Activated naive CD4-positive, alpha-beta T cell treated with anti-CD3 and anti-CD28 coated beads, Interleukin-2, amount 50 U/mL, for 72 hours (primary cell): ENCODE measurements at regions not wholly inside any gene's neighbourhood (a gene's known extent, or its start where the extent isn't known, plus 50 kb on each side); places are given as distances from the start of the nearest gene placed in this dataset.

Source experiments
- ATAC-seq, 2 donors: fragments of 150-1000 bp; cut with Tn5 transposase; 2 replicates each; pipeline ENCODE4 v1.10.0; 2021; ENCODE audit warnings: mild to moderate bottlenecking in 2 of 2, moderate library complexity in 2 of 2
- DNase-seq, 2 donors: peaks; one replicate each; pipeline ENCODE4 v3.0.0; 2021 to 2022; ENCODE audit warnings: low spot score in 2 of 2
- H3K27ac Mint-ChIP-seq, 2 donors: one replicate each; pipeline ENCODE4 v1.8.0; 2022; ENCODE audit warnings: mild to moderate bottlenecking in 2 of 2, mixed read lengths in 2 of 2
- H3K36me3 Mint-ChIP-seq, 2 donors: one replicate each; pipeline ENCODE4 v1.8.0; 2022; ENCODE audit warnings: mixed read lengths in 2 of 2
- H3K9me3 Mint-ChIP-seq, 2 donors: one replicate each; pipeline ENCODE4 v1.8.0; 2022; ENCODE audit warnings: mixed read lengths in 2 of 2

GRCh38 chr13:33758113-33758512 is 59.8 kb upstream of the RFC3 start:
- no peak overlapping the region for H3K27ac Mint-ChIP-seq
- ATAC-seq: peak in 1 of 2 donors; percentile 38
- DNase-seq: no peak
- no peaks in the 10 kb centered on the region for H3K36me3 Mint-ChIP-seq
- H3K9me3 Mint-ChIP-seq: no peaks in the 10 kb centered on the region

- no peak overlapping the region for H3K27ac Mint-ChIP-seq
- no peaks in the 10 kb centered on the region for H3K9me3 Mint-ChIP-seq
- H3K36me3 Mint-ChIP-seq: no peaks in the 10 kb centered on the region
- ATAC-seq (no peak), DNase-seq (no peak)
Observed at GRCh38 chr13:33761740-33762139, 56.2 kb upstream of the RFC3 start.

GRCh38 chr13:33763021-33763420 is 54.9 kb upstream of the RFC3 start:
- DNase-seq (no peak), ATAC-seq (peak in 1 of 2 donors; percentile 46)
- Mint-ChIP-seq H3K9me3 (no peaks in the 10 kb centered on the region), H3K27ac (no peak overlapping the region), H3K36me3 (no peaks in the 10 kb centered on the region)

GRCh38 chr13:33764716-33765115 is 53.2 kb upstream of the RFC3 start:
- ATAC-seq (no peak), DNase-seq (no peak)
- no peak overlapping the region for H3K27ac Mint-ChIP-seq
- H3K36me3 Mint-ChIP-seq: no peaks in the 10 kb centered on the region
- no peaks in the 10 kb centered on the region for H3K9me3 Mint-ChIP-seq

GRCh38 chr13:33766329-33767123 is 51.4 kb upstream of the RFC3 start:
- DNase-seq (no peak), ATAC-seq (no peak)
- Mint-ChIP-seq H3K9me3 (no peaks in the 10 kb centered on the region), H3K36me3 (no peaks in the 10 kb centered on the region), H3K27ac (no peak overlapping the region)

- DNase-seq: no peak
- Mint-ChIP-seq H3K36me3 (no peaks in the 10 kb centered on the region), H3K9me3 (no peaks in the 10 kb centered on the region), H3K27ac (no peak overlapping the region)
- no peak for ATAC-seq
Observed at GRCh38 chr13:33767140-33767539, 50.8 kb upstream of the RFC3 start.
